GM12878 (cell line): ENCODE measurements at regions not wholly inside any gene's neighbourhood (a gene's known extent, or its start where the extent isn't known, plus 50 kb on each side); places are given as distances from the start of the nearest gene placed in this dataset.

ENCODE experiments used
- ATAC-seq: fragments of 200-7000 bp; cut with Tn5 transposase; 3 replicates; pipeline ENCODE4 v1.9.1; 2020; ENCODE audit warnings: mild to moderate bottlenecking, moderate library complexity
- BruUV-seq: library from RNA; stranded (reverse); fragments of 400-500 nt; replicated peaks from 2 replicates; lab custom pipeline; 2021; lab: Mats Ljungman, UMichigan
- CTCF ChIA-PET: fragments of 300-600 bp; sonication (Branson Sonifier 250); formaldehyde crosslinking; extraction: SDS; loops from one replicate; lab custom pipeline; 2021; ENCODE audit warnings: inconsistent platforms; lab: Yijun Ruan, JAX
- POLR2A ChIA-PET: fragments of 350-600 bp; formaldehyde crosslinking; extraction: SDS; loops from one replicate; lab custom pipeline; 2021; ENCODE audit warnings: inconsistent platforms; lab: Charles Lee
- RAD21 ChIA-PET: fragments of 300-600 bp; sonication (Branson Sonifier 250); formaldehyde crosslinking; loops from one replicate; lab custom pipeline; 2023; ENCODE audit warnings: antibody characterized with exemption; ENCODE audit not compliant: unreplicated experiment; lab: Charles Lee
- SMC1A ChIA-PET: fragments of 300-600 bp; sonication (Branson Sonifier 250); formaldehyde crosslinking; loops from one replicate; lab custom pipeline; 2023; ENCODE audit not compliant: unreplicated experiment, uncharacterized antibody; lab: Charles Lee
- DNase-seq: peaks from one replicate; pipeline ENCODE4 v3.0.0-alpha.2; 2011; ENCODE audit warnings: low read depth, low spot score
- FAIRE-seq: peaks from 3 replicates; lab custom pipeline; 2011; peaks lifted over from hg19 to GRCh38; lab: Jason Lieb, UNC
- H2AFZ ChIP-seq: 2 replicates; pipeline ENCODE4 v1.6.0; 2011; ENCODE audit warnings: low read depth, low read length, control low read depth; ENCODE audit not compliant: control insufficient read depth
- H3K27ac ChIP-seq: 2 replicates; pipeline ENCODE4 v1.5.1; 2011; ENCODE audit warnings: control low read depth; ENCODE audit not compliant: control insufficient read depth, insufficient read depth
- H3K27me3 ChIP-seq, 2 experiments: replicated peaks in 1 of 2; 2 replicates each; pipeline versions ENCODE4 v1.6.0 to v1.6.1; 2011; ENCODE audit warnings: low read length in 1 of 2; ENCODE audit not compliant: control insufficient read depth in 2 of 2, insufficient read depth in 2 of 2
- H3K36me3 ChIP-seq, 2 experiments: 2 replicates each; pipeline ENCODE4 v1.5.1; 2011; ENCODE audit warnings: low read length in 1 of 2; ENCODE audit not compliant: control insufficient read depth in 2 of 2, insufficient read depth in 2 of 2
- H3K4me1 ChIP-seq: 2 replicates; pipeline ENCODE4 v1.6.1; 2011; ENCODE audit warnings: mild to moderate bottlenecking, low read length, moderate library complexity, mixed read lengths; ENCODE audit not compliant: control insufficient read depth, insufficient read depth
- H3K4me2 ChIP-seq: 2 replicates; pipeline ENCODE4 v1.6.0; 2011; ENCODE audit warnings: control low read depth; ENCODE audit not compliant: control insufficient read depth, insufficient read depth
- H3K4me3 ChIP-seq: fragments of 200-600 bp; sonication (generic); 2 replicates; pipeline ENCODE4 v1.5.1; 2016
- H3K79me2 ChIP-seq: 2 replicates; pipeline ENCODE4 v1.6.0; 2011; ENCODE audit warnings: low read length; ENCODE audit not compliant: control insufficient read depth, insufficient read depth
- H3K9ac ChIP-seq: 2 replicates; pipeline ENCODE4 v1.8.0; 2011; ENCODE audit warnings: low read length, control low read depth, mixed read lengths; ENCODE audit not compliant: control insufficient read depth, insufficient read depth
- H3K9me3 ChIP-seq: replicated peaks from 3 replicates; pipeline ENCODE4 v1.5.1; 2011; ENCODE audit warnings: mild to moderate bottlenecking, low read length; ENCODE audit not compliant: control insufficient read depth, insufficient read depth
- H4K20me1 ChIP-seq: 2 replicates; pipeline ENCODE4 v1.6.0; 2011; ENCODE audit not compliant: control insufficient read depth, insufficient read depth
- CHD4 ChIP-seq: fragments of 200-600 bp; sonication (generic); IDR thresholded peaks from 2 replicates; pipeline ENCODE4 v1.6.1; 2016; ENCODE audit warnings: mild to moderate bottlenecking
- EED ChIP-seq: sonication (generic); IDR thresholded peaks from 2 replicates; pipeline ENCODE4 v1.6.1; 2016; ENCODE audit warnings: antibody characterized with exemption, low read depth
- HDGF ChIP-seq: fragments of 450-650 bp; IDR thresholded peaks from 2 replicates; pipeline ENCODE4 v1.6.1; 2016; ENCODE audit warnings: antibody characterized with exemption
- KLF5 ChIP-seq: fragments of 450-650 bp; IDR thresholded peaks from 2 replicates; pipeline ENCODE4 v1.6.1; 2014; ENCODE audit warnings: mild to moderate bottlenecking; ENCODE audit not compliant: partially characterized antibody
- MEF2A ChIP-seq: IDR thresholded peaks from 2 replicates; pipeline ENCODE4 v1.6.1; 2011; ENCODE audit warnings: low read depth, mild to moderate bottlenecking, low read length, moderate library complexity; ENCODE audit not compliant: insufficient read depth
- MEF2B ChIP-seq: fragments of 450-650 bp; IDR thresholded peaks from 2 replicates; pipeline ENCODE4 v1.6.1; 2018; ENCODE audit warnings: mild to moderate bottlenecking, moderate library complexity; ENCODE audit not compliant: partially characterized antibody, poor library complexity, severe bottlenecking
- NFXL1 ChIP-seq: fragments of 450-650 bp; IDR thresholded peaks from 2 replicates; pipeline ENCODE4 v1.6.1; 2017; ENCODE audit warnings: antibody characterized with exemption, mild to moderate bottlenecking, borderline replicate concordance
- NRF1 ChIP-seq: conservative IDR thresholded peaks from 2 replicates; pipeline ENCODE4 v1.6.1; 2011; ENCODE audit warnings: mild to moderate bottlenecking, low read depth, low read length, improper control_type of control experiment
- PAX5 ChIP-seq: IDR thresholded peaks from 2 replicates; pipeline ENCODE4 v1.6.1; 2011; ENCODE audit warnings: low read depth, low read length, borderline replicate concordance
- RB1 ChIP-seq: fragments of 450-650 bp; formaldehyde crosslinking; IDR thresholded peaks from 2 replicates; pipeline ENCODE4 v1.6.1; 2017; ENCODE audit warnings: mild to moderate bottlenecking, borderline replicate concordance
- TARDBP ChIP-seq: IDR thresholded peaks from 2 replicates; pipeline ENCODE4 v1.6.1; 2016; ENCODE audit warnings: borderline replicate concordance
- TBL1XR1 ChIP-seq: IDR thresholded peaks from 2 replicates; pipeline ENCODE4 v1.6.1; 2012; ENCODE audit warnings: low read depth, low read length, improper control_type of control experiment
- WRNIP1 ChIP-seq: IDR thresholded peaks from 2 replicates; pipeline ENCODE4 v1.6.1; 2011; ENCODE audit warnings: low read depth, low read length, improper control_type of control experiment, borderline replicate concordance
- ZNF622 ChIP-seq: fragments of 450-650 bp; IDR thresholded peaks from 2 replicates; pipeline ENCODE4 v1.6.1; 2017; ENCODE audit warnings: mild to moderate bottlenecking, inconsistent platforms
- WGBS: methylation state at CpG from one replicate; pipeline ENCODE4 v1.1.6; 2016; ENCODE audit warnings: low lambda C conversion rate; ENCODE audit not compliant: insufficient replicate concordance, insufficient coverage; ENCODE audit errors: missing lambda C conversion rate; 5-methylcytosine and 5-hydroxymethylcytosine counted together
- in situ Hi-C: fragments of 300-500 bp; cut with MboI; formaldehyde crosslinking; loops from 9 replicates; pipeline ENCODE4 v1.14.3; 2018; ENCODE audit warnings: mixed read lengths
- intact Hi-C: fragments of 100-400 bp; cut with micrococcal nuclease; formaldehyde crosslinking; loops from one replicate; pipeline ENCODE4 v1.14.2; 2022; ENCODE audit not compliant: unreplicated experiment
- TF ChIP-seq, protein P1 (sequence below): IDR thresholded peaks from 2 replicates; pipeline ENCODE4 v1.6.1; 2012; ENCODE audit warnings: improper control_type of control experiment, low read depth, low read length; ENCODE audit not compliant: insufficient replicate concordance
- TF ChIP-seq, protein P2 (sequence below): fragments of 450-650 bp; formaldehyde crosslinking; IDR thresholded peaks from 2 replicates; pipeline ENCODE4 v1.4.0; 2020; ENCODE audit warnings: mild to moderate bottlenecking, moderate library complexity

DNA sequence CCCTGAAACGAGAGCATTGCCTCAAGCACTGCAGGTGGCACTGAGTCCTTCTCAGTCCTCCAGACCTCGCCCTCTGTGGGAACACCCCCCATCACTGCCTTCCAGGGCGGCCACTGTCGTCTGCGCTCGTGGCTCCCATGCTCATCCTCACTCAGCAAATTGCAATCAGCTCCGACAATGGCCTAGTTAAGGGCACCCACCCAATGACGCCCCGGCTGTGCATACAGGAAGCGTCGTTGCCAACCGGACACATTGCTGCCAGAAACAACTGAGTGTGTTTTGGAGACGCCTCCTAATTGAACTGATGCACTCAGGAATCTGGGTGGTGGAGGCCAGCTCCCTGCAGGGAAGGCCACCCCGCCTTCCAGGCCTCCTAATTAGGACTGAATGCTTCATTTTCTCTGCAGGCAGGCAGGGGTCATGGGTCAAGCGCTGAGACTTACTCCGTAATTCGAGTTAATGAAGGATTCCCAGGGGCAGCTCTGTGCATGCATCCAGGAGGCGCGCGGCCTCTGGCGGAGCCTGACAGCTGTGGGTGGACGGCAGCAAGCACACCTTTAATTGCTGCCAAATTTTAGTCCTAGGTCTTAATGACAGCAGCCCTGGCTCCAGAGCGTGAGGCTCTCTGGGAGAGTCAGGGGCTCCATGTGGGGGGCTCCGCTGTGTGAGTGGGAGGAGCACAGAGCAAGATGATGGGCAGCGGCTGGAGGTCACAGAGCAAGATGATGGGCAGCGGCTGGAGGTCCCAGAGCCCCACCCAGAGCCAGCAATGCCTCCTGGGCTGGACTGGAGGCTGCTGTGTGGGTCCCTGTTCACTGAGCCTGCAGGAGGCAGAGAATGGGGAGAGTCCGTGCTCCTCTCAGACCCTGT is 199.0 kb downstream of the BRD1 start:
- intact Hi-C loops = no loop called here
- POLR2A ChIA-PET = no interaction called here
- WGBS = 66% methylated on average over 27 of the region's 27 CpGs
- Histone ChIP-seq H3K4me3 (no peak overlapping the region), H4K20me1 (no peaks in the 10 kb centered on the region), H3K27ac (no peak overlapping the region), H3K4me2 (no peak overlapping the region), H3K9me3 (no peaks in the 10 kb centered on the region), H3K79me2 (no peaks in the 10 kb centered on the region), H3K4me1 (no peaks in the 10 kb centered on the region), H3K36me3 (no peaks in the 10 kb centered on the region; a peak in 2 of 4 replicates), H3K27me3 (no peaks in the 10 kb centered on the region), H2AFZ (no peak overlapping the region), H3K9ac (no peak overlapping the region)
- BruUV-seq = no TSS peak
- in situ Hi-C loops = no loop called here
- no peak for DNase-seq
- CTCF ChIA-PET = no interaction called here
- RAD21 ChIA-PET = no interaction called here
- no peak for FAIRE-seq
- ATAC-seq = no peak
- SMC1A ChIA-PET = no interaction called here
- TF ChIP-seq, protein P1, sequence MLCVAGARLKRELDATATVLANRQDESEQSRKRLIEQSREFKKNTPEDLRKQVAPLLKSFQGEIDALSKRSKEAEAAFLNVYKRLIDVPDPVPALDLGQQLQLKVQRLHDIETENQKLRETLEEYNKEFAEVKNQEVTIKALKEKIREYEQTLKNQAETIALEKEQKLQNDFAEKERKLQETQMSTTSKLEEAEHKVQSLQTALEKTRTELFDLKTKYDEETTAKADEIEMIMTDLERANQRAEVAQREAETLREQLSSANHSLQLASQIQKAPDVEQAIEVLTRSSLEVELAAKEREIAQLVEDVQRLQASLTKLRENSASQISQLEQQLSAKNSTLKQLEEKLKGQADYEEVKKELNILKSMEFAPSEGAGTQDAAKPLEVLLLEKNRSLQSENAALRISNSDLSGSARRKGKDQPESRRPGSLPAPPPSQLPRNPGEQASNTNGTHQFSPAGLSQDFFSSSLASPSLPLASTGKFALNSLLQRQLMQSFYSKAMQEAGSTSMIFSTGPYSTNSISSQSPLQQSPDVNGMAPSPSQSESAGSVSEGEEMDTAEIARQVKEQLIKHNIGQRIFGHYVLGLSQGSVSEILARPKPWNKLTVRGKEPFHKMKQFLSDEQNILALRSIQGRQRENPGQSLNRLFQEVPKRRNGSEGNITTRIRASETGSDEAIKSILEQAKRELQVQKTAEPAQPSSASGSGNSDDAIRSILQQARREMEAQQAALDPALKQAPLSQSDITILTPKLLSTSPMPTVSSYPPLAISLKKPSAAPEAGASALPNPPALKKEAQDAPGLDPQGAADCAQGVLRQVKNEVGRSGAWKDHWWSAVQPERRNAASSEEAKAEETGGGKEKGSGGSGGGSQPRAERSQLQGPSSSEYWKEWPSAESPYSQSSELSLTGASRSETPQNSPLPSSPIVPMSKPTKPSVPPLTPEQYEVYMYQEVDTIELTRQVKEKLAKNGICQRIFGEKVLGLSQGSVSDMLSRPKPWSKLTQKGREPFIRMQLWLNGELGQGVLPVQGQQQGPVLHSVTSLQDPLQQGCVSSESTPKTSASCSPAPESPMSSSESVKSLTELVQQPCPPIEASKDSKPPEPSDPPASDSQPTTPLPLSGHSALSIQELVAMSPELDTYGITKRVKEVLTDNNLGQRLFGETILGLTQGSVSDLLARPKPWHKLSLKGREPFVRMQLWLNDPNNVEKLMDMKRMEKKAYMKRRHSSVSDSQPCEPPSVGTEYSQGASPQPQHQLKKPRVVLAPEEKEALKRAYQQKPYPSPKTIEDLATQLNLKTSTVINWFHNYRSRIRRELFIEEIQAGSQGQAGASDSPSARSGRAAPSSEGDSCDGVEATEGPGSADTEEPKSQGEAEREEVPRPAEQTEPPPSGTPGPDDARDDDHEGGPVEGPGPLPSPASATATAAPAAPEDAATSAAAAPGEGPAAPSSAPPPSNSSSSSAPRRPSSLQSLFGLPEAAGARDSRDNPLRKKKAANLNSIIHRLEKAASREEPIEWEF = no peak
- TF ChIP-seq TARDBP = no peak
- TF ChIP-seq MEF2B = no peak
- no peak for TF ChIP-seq HDGF
- no peak for TF ChIP-seq TBL1XR1
- no peak for TF ChIP-seq NRF1
- TF ChIP-seq ZNF622 = no peak
- TF ChIP-seq, protein P2, sequence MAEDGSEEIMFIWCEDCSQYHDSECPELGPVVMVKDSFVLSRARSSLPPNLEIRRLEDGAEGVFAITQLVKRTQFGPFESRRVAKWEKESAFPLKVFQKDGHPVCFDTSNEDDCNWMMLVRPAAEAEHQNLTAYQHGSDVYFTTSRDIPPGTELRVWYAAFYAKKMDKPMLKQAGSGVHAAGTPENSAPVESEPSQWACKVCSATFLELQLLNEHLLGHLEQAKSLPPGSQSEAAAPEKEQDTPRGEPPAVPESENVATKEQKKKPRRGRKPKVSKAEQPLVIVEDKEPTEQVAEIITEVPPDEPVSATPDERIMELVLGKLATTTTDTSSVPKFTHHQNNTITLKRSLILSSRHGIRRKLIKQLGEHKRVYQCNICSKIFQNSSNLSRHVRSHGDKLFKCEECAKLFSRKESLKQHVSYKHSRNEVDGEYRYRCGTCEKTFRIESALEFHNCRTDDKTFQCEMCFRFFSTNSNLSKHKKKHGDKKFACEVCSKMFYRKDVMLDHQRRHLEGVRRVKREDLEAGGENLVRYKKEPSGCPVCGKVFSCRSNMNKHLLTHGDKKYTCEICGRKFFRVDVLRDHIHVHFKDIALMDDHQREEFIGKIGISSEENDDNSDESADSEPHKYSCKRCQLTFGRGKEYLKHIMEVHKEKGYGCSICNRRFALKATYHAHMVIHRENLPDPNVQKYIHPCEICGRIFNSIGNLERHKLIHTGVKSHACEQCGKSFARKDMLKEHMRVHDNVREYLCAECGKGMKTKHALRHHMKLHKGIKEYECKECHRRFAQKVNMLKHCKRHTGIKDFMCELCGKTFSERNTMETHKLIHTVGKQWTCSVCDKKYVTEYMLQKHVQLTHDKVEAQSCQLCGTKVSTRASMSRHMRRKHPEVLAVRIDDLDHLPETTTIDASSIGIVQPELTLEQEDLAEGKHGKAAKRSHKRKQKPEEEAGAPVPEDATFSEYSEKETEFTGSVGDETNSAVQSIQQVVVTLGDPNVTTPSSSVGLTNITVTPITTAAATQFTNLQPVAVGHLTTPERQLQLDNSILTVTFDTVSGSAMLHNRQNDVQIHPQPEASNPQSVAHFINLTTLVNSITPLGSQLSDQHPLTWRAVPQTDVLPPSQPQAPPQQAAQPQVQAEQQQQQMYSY (CRISPR knock-in tag) = no peak
- TF ChIP-seq EED = no peak
- no peak for TF ChIP-seq MEF2A
- no peak for TF ChIP-seq WRNIP1
- no peak for TF ChIP-seq CHD4
- TF ChIP-seq RB1 = no peak
- no peak for TF ChIP-seq KLF5
- no peak for TF ChIP-seq NFXL1
- no peak for TF ChIP-seq PAX5
